Neuronal stem cell (in vitro differentiated cells): ENCODE measurements at regions not wholly inside any gene's neighbourhood (a gene's known extent, or its start where the extent isn't known, plus 50 kb on each side); places are given as distances from the start of the nearest gene placed in this dataset.

ENCODE experiments used
- DNase-seq: peaks from one replicate; pipeline ENCODE4 v3.0.0-alpha.2; 2013; ENCODE audit warnings: low spot score
- H2AFZ ChIP-seq: one replicate; pipeline ENCODE4 v1.6.1; 2013; ENCODE audit warnings: mild to moderate bottlenecking, low read length, inconsistent platforms
- H2AK5ac ChIP-seq: 2 replicates; pipeline ENCODE4 v1.6.1; 2013; ENCODE audit warnings: low read depth, mild to moderate bottlenecking, inconsistent platforms, low read length, moderate library complexity, mixed read lengths
- H2BK120ac ChIP-seq: 2 replicates; pipeline ENCODE4 v1.6.1; 2013; ENCODE audit warnings: low read depth, mild to moderate bottlenecking, inconsistent platforms, low read length, moderate library complexity, mixed read lengths
- H2BK12ac ChIP-seq: one replicate; pipeline ENCODE4 v1.6.1; 2013; ENCODE audit warnings: low read length, inconsistent platforms
- H2BK15ac ChIP-seq: 2 replicates; pipeline ENCODE4 v1.6.1; 2013; ENCODE audit warnings: mild to moderate bottlenecking, low read length, inconsistent platforms, mixed read lengths
- H2BK5ac ChIP-seq: one replicate; pipeline ENCODE4 v1.6.1; 2013; ENCODE audit warnings: inconsistent platforms, mild to moderate bottlenecking, low read length, moderate library complexity
- H3K14ac ChIP-seq: one replicate; pipeline ENCODE4 v1.6.1; 2013; ENCODE audit warnings: low read length, inconsistent platforms
- H3K18ac ChIP-seq: 2 replicates; pipeline ENCODE4 v1.6.1; 2013; ENCODE audit warnings: low read length, inconsistent platforms
- H3K23ac ChIP-seq: 2 replicates; pipeline ENCODE4 v1.6.1; 2013; ENCODE audit warnings: low read depth, mild to moderate bottlenecking, mixed read lengths, low read length, inconsistent platforms; ENCODE audit not compliant: poor library complexity
- H3K27ac ChIP-seq: replicated peaks from 3 replicates; pipeline ENCODE4 v1.5.1; 2013; ENCODE audit warnings: low read length, inconsistent platforms
- H3K27me3 ChIP-seq, 3 experiments: 2 replicates each; pipeline ENCODE4 v1.6.1; 2013; ENCODE audit warnings: low read length in 3 of 3, mild to moderate bottlenecking in 2 of 3, inconsistent platforms in 1 of 3, low read depth in 1 of 3, mixed read lengths in 1 of 3, moderate library complexity in 1 of 3; ENCODE audit not compliant: control insufficient read depth in 3 of 3, insufficient read depth in 3 of 3
- H3K36me3 ChIP-seq, 2 donors: replicated peaks in 1 of 2; 2 replicates each; pipeline ENCODE4 v1.6.1; 2013; ENCODE audit warnings: low read length in 2 of 2; ENCODE audit not compliant: control insufficient read depth in 2 of 2, insufficient read depth in 2 of 2
- H3K4ac ChIP-seq: 2 replicates; pipeline ENCODE4 v1.6.1; 2013; ENCODE audit warnings: inconsistent platforms, mild to moderate bottlenecking, low read length, moderate library complexity
- H3K4me1 ChIP-seq, 2 donors: 1 replicate in 1 of 2; 2 replicates in 1 of 2; pipeline ENCODE4 v1.6.1; 2013; ENCODE audit warnings: low read length in 2 of 2, low read depth in 1 of 2; ENCODE audit not compliant: control insufficient read depth in 2 of 2, insufficient read depth in 1 of 2
- H3K4me2 ChIP-seq: one replicate; pipeline ENCODE4 v1.6.1; 2013; ENCODE audit warnings: mild to moderate bottlenecking, low read length, inconsistent platforms; ENCODE audit not compliant: insufficient read depth, poor library complexity, severe bottlenecking
- H3K4me3 ChIP-seq, 2 donors: 2 replicates each; pipeline ENCODE4 v1.5.1; 2013; ENCODE audit warnings: low read length in 2 of 2, mild to moderate bottlenecking in 2 of 2, inconsistent platforms in 1 of 2, moderate library complexity in 1 of 2
- H3K79me1 ChIP-seq: one replicate; pipeline ENCODE4 v1.6.1; 2013; ENCODE audit warnings: low read depth, mild to moderate bottlenecking, inconsistent platforms, low read length, moderate library complexity
- H3K9ac ChIP-seq: one replicate; pipeline ENCODE4 v1.6.1; 2013; ENCODE audit warnings: mild to moderate bottlenecking, low read depth, low read length, inconsistent platforms; ENCODE audit not compliant: poor library complexity
- H3K9me3 ChIP-seq, 2 donors: replicated peaks in 1 of 2; 2 replicates each; pipeline versions ENCODE3 to v1.6.1; 2013; ENCODE audit warnings: low read length in 2 of 2, mild to moderate bottlenecking in 2 of 2, inconsistent platforms in 1 of 2, low read depth in 1 of 2, mixed read lengths in 1 of 2, moderate library complexity in 1 of 2; ENCODE audit not compliant: control insufficient read depth in 2 of 2, insufficient read depth in 1 of 2
- H4K8ac ChIP-seq: one replicate; pipeline ENCODE4 v1.6.1; 2013; ENCODE audit warnings: low read depth, mild to moderate bottlenecking, inconsistent platforms, low read length, moderate library complexity
- H4K91ac ChIP-seq: one replicate; pipeline ENCODE4 v1.6.1; 2013; ENCODE audit warnings: low read length, low read depth, mild to moderate bottlenecking, inconsistent platforms; ENCODE audit not compliant: poor library complexity
- WGBS, 2 donors: extraction: QIAGEN DNeasy Blood & Tissue Kit; methylation state at CpG; one replicate each; pipeline ENCODE4 v1.1.7; 2013; ENCODE audit warnings: missing lambda C conversion rate in 2 of 2, mixed read lengths in 1 of 2; ENCODE audit not compliant: insufficient read length in 2 of 2, insufficient replicate concordance in 1 of 2; ENCODE audit errors: extremely low coverage in 2 of 2; 5-methylcytosine and 5-hydroxymethylcytosine counted together

GRCh38 chr21:35460441-35460840 lies 411.3 kb upstream of the RUNX1 start:
- Histone ChIP-seq H3K4me2 (no peak overlapping the region), H3K27ac (no peak overlapping the region), H3K14ac (no peak overlapping the region), H4K8ac (no peak overlapping the region), H2BK12ac (no peak overlapping the region), H3K4me3 (no peak overlapping the region), H2BK15ac (no peak overlapping the region), H4K91ac (no peak overlapping the region), H2BK120ac (no peak overlapping the region), H3K18ac (no peak overlapping the region), H3K4ac (no peak overlapping the region), H3K36me3 (no peaks in the 10 kb centered on the region), H2AK5ac (no peak overlapping the region), H3K9ac (no peak overlapping the region), H3K4me1 (no peaks in the 10 kb centered on the region), H3K27me3 (no peaks in the 10 kb centered on the region), H3K23ac (no peak overlapping the region), H3K79me1 (no peaks in the 10 kb centered on the region), H2BK5ac (no peak overlapping the region), H3K9me3 (no peaks in the 10 kb centered on the region), H2AFZ (no peak overlapping the region)
- no peak for DNase-seq
- no CpG with 5 or more reads among the region's 9 CpGs for WGBS, 2 donors

- Histone ChIP-seq H2BK5ac (no peak overlapping the region), H3K27ac (no peak overlapping the region), H3K4me1 (no peaks in the 10 kb centered on the region), H2BK15ac (no peak overlapping the region), H3K18ac (no peak overlapping the region), H2BK12ac (no peak overlapping the region), H3K79me1 (no peaks in the 10 kb centered on the region), H2BK120ac (no peak overlapping the region), H2AK5ac (no peak overlapping the region), H4K91ac (no peak overlapping the region), H3K4ac (no peak overlapping the region), H3K36me3 (no peaks in the 10 kb centered on the region), H4K8ac (no peak overlapping the region), H3K14ac (no peak overlapping the region), H2AFZ (no peak overlapping the region), H3K4me2 (no peak overlapping the region), H3K9ac (no peak overlapping the region), H3K23ac (no peak overlapping the region), H3K27me3 (no peaks in the 10 kb centered on the region), H3K4me3 (no peak overlapping the region), H3K9me3 (no peaks in the 10 kb centered on the region)
- no CpG with 5 or more reads among the region's 5 CpGs for WGBS, 2 donors
- DNase-seq, result no peak
Measured at GRCh38 chr21:35458405-35458804, 409.3 kb upstream of the RUNX1 start.

- no CpG with 5 or more reads among the region's 8 CpGs for WGBS, 2 donors
- Histone ChIP-seq H3K79me1 (no peaks in the 10 kb centered on the region), H3K4ac (no peak overlapping the region)
Measured at GRCh38 chr21:35457097-35457804, 408.1 kb upstream of the RUNX1 start.

GRCh38 chr21:35451276-35451675 lies 402.2 kb upstream of the RUNX1 start:
- DNase-seq, result no peak
- no peak overlapping the region for H2BK5ac ChIP-seq
- no peak overlapping the region for H3K18ac ChIP-seq
- no peak overlapping the region for H2AK5ac ChIP-seq
- H3K4me1 ChIP-seq, result no peaks in the 10 kb centered on the region
- no peak overlapping the region for H3K4me2 ChIP-seq
- no peak overlapping the region for H3K27ac ChIP-seq
- no peak overlapping the region for H3K4ac ChIP-seq
- H3K79me1 ChIP-seq, result no peaks in the 10 kb centered on the region
- H3K36me3 ChIP-seq, result no peaks in the 10 kb centered on the region
- no peak overlapping the region for H3K9ac ChIP-seq
- no CpG with 5 or more reads among the region's 1 CpG for WGBS, 2 donors
- H4K91ac ChIP-seq, result no peak overlapping the region
- no peak overlapping the region for H3K23ac ChIP-seq
- H2BK120ac ChIP-seq, result no peak overlapping the region
- no peak overlapping the region for H3K14ac ChIP-seq
- H3K9me3 ChIP-seq, result peaks cover 0 to 4% of the 10 kb centered on the region in 2 donors
- H2BK15ac ChIP-seq, result no peak overlapping the region
- H2BK12ac ChIP-seq, result no peak overlapping the region
- no peak overlapping the region for H4K8ac ChIP-seq
- H2AFZ ChIP-seq, result no peak overlapping the region
- H3K27me3 ChIP-seq, result no peaks in the 10 kb centered on the region
- no peak overlapping the region for H3K4me3 ChIP-seq

More at GRCh38 chr21:35457097-35457804, 408.1 kb upstream of the RUNX1 start:
- no peak for DNase-seq
- H3K18ac ChIP-seq, result no peak overlapping the region
- H3K4me1 ChIP-seq, result no peaks in the 10 kb centered on the region
- H3K23ac ChIP-seq, result no peak overlapping the region
- H2BK5ac ChIP-seq, result no peak overlapping the region
- no peaks in the 10 kb centered on the region for H3K9me3 ChIP-seq
- no peak overlapping the region for H4K91ac ChIP-seq
- no peak overlapping the region for H2BK12ac ChIP-seq
- no peak overlapping the region for H3K4me3 ChIP-seq
- no peak overlapping the region for H2AFZ ChIP-seq
- no peak overlapping the region for H3K9ac ChIP-seq
- no peak overlapping the region for H4K8ac ChIP-seq
- no peak overlapping the region for H3K14ac ChIP-seq
- no peak overlapping the region for H2AK5ac ChIP-seq
- no peak overlapping the region for H3K27ac ChIP-seq
- no peak overlapping the region for H2BK15ac ChIP-seq
- no peak overlapping the region for H2BK120ac ChIP-seq
- H3K27me3 ChIP-seq, result no peaks in the 10 kb centered on the region
- no peaks in the 10 kb centered on the region for H3K36me3 ChIP-seq
- no peak overlapping the region for H3K4me2 ChIP-seq
